ENCODE measurements at regions not wholly inside any gene's neighbourhood (a gene's known extent, or its start where the extent isn't known, plus 50 kb on each side); places are given as distances from the start of the nearest gene placed in this dataset.

- in situ Hi-C loops (cut with HindIII; ENCODE audit: low pct_ligation_motif_present, low sequenced_read_pairs), result no loop called here
- DNase-seq, result no peak
- no peak for TF ChIP-seq CTCF (IDR thresholded peaks at IDR 0.05; ENCODE audit: low read depth, low read length, missing control alignments)
- H3K27ac ChIP-seq, result no peak overlapping the region
- H3K4me3 ChIP-seq (ENCODE audit: low read depth, low read length), result no peak overlapping the region
- H3K36me3 ChIP-seq (replicated peaks), result no peaks in the 10 kb centered on the region
- H3K27me3 ChIP-seq (replicated peaks), result no peaks in the 10 kb centered on the region
These were observed 100.1 kb downstream of the VAPA start for GRCh38 chr18:10013621-10014543.

- in situ Hi-C loops (cut with HindIII; ENCODE audit: low pct_ligation_motif_present, low sequenced_read_pairs), result no loop called here
- no peaks in the 10 kb centered on the region for H3K27me3 ChIP-seq (replicated peaks)
- TF ChIP-seq CTCF (IDR thresholded peaks at IDR 0.05; ENCODE audit: low read depth, low read length, missing control alignments), result no peak
- H3K4me3 ChIP-seq (ENCODE audit: low read depth, low read length), result no peak overlapping the region
- peak; percentile 51 for DNase-seq
- no peaks in the 10 kb centered on the region for H3K36me3 ChIP-seq (replicated peaks)
- H3K27ac ChIP-seq, result peak overlapping the region; percentile 63
These were observed 101.5 kb downstream of the VAPA start for GRCh38 chr18:10015288-10015701.

- DNase-seq, result peak; percentile 87
- Histone ChIP-seq H3K36me3 (replicated peaks) (no peaks in the 10 kb centered on the region), H3K4me3 (ENCODE audit: low read depth, low read length) (no peak overlapping the region), H3K27ac (peak overlapping the region; percentile 63), H3K27me3 (replicated peaks) (no peaks in the 10 kb centered on the region)
- in situ Hi-C loops (cut with HindIII; ENCODE audit: low pct_ligation_motif_present, low sequenced_read_pairs), result no loop called here
- TF ChIP-seq CTCF (IDR thresholded peaks at IDR 0.05; ENCODE audit: low read depth, low read length, missing control alignments), result peak; percentile 72
These were observed 102.4 kb downstream of the VAPA start for GRCh38 chr18:10015941-10016819.

- H3K4me3 ChIP-seq (ENCODE audit: low read depth, low read length), result no peak overlapping the region
- in situ Hi-C loops (cut with HindIII; ENCODE audit: low pct_ligation_motif_present, low sequenced_read_pairs), result no loop called here
- TF ChIP-seq CTCF (IDR thresholded peaks at IDR 0.05; ENCODE audit: low read depth, low read length, missing control alignments), result no peak
- DNase-seq, result no peak
- peak overlapping the region; percentile 46 for H3K27ac ChIP-seq
- no peaks in the 10 kb centered on the region for H3K27me3 ChIP-seq (replicated peaks)
- H3K36me3 ChIP-seq (replicated peaks), result no peaks in the 10 kb centered on the region
These were observed 103.2 kb downstream of the VAPA start for GRCh38 chr18:10017043-10017442.

- Histone ChIP-seq H3K27ac (no peak overlapping the region), H3K27me3 (replicated peaks) (no peaks in the 10 kb centered on the region), H3K36me3 (replicated peaks) (no peaks in the 10 kb centered on the region), H3K4me3 (ENCODE audit: low read depth, low read length) (no peak overlapping the region)
- in situ Hi-C loops (cut with HindIII; ENCODE audit: low pct_ligation_motif_present, low sequenced_read_pairs), result no loop called here
- no peak for TF ChIP-seq CTCF (IDR thresholded peaks at IDR 0.05; ENCODE audit: low read depth, low read length, missing control alignments)
- DNase-seq, result no peak
These were observed 104.5 kb downstream of the VAPA start for GRCh38 chr18:10018289-10018688.

All from brain microvascular endothelial cell (primary cell).